Peyer's patch (tissue), 4 donors: ENCODE measurements at regions not wholly inside any gene's neighbourhood (a gene's known extent, or its start where the extent isn't known, plus 50 kb on each side); places are given as distances from the start of the nearest gene placed in this dataset.

Experiments
- POLR2A ChIP-seq, 2 donors: fragments of 450-650 bp; IDR thresholded peaks; one replicate each; pipeline ENCODE4 v1.5.1; 2017; ENCODE audit warnings: antibody characterized with exemption in 2 of 2, mild to moderate bottlenecking in 2 of 2, moderate library complexity in 2 of 2
- TF ChIP-seq, protein P1 (sequence below), 6 experiments: fragments of 450-650 bp in 4 of 6; fragments of 200-600 bp in 2 of 6; sonication (generic) in 1 of 6; IDR thresholded peaks; one replicate each; pipeline ENCODE4 v1.5.1; 2017 to 2019; ENCODE audit warnings: antibody characterized with exemption in 6 of 6, mild to moderate bottlenecking in 3 of 6, moderate library complexity in 1 of 6

DNA sequence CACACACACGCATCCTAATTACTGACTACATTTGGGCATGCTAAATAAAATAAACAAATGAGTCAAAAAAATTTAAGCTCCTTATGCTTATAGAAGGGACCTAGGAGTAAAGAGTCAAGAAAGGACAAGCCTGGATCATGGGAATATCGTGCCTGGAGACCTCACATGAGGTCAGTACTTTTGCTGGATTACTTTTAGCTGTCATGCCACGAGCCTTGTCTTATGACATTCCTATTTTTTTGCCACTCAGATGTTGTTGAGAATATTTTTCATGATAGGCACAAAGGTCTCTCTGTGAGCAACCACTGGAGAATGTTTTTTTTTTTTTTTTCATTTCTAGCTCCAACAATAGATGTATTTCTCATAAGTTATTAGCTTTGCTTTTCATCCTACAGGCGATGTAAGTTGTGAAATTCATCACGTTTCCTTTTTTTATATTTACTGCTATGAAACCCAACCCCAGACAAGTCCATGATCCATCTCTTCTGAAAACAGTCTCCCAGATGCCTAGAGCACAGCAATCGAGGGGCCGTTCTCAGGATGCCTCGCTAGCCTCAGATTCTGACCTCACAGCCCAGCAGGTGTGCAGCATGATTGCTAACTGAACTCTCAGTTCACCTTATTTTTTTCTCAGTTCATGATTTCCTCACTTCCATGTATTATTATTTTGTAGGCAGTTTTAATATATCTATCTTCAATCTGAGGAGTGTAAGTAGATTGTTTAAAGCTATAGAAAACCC lies 464.5 kb downstream of the IRS1 start:
- TF ChIP-seq, protein P1, sequence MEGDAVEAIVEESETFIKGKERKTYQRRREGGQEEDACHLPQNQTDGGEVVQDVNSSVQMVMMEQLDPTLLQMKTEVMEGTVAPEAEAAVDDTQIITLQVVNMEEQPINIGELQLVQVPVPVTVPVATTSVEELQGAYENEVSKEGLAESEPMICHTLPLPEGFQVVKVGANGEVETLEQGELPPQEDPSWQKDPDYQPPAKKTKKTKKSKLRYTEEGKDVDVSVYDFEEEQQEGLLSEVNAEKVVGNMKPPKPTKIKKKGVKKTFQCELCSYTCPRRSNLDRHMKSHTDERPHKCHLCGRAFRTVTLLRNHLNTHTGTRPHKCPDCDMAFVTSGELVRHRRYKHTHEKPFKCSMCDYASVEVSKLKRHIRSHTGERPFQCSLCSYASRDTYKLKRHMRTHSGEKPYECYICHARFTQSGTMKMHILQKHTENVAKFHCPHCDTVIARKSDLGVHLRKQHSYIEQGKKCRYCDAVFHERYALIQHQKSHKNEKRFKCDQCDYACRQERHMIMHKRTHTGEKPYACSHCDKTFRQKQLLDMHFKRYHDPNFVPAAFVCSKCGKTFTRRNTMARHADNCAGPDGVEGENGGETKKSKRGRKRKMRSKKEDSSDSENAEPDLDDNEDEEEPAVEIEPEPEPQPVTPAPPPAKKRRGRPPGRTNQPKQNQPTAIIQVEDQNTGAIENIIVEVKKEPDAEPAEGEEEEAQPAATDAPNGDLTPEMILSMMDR (IDR thresholded peaks at IDR 0.05), result no peak
- no peak for TF ChIP-seq POLR2A (IDR thresholded peaks at IDR 0.05)
